Right forelimb (tissue), 1 donor: ENCODE measurements at regions not wholly inside any gene's neighbourhood (a gene's known extent, or its start where the extent isn't known, plus 50 kb on each side); places are given as distances from the start of the nearest gene placed in this dataset.

ENCODE experiments used
- DNase-seq: peaks from one replicate; pipeline ENCODE4 v3.0.0-alpha.2; 2018

DNA sequence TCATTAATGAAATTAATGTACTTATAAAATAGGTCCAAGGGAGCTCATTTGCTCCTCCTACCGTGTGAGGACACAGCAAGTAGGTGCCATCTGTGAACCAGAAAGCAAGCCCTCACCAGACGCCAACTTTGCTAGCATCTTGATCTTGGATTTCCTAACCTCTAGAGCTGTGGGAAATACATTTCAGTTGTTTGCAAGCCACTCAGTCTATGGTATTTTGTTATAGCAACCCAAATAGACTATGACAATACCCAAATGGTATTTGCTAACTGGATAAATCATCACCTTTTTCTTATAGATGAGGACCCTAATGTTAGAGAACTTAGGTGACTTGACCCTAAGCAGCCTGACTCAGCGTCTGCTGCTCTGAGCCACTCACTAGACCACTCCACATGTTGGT lies 379.6 kb downstream of the HRH4 start:
- no peak for DNase-seq

DNA sequence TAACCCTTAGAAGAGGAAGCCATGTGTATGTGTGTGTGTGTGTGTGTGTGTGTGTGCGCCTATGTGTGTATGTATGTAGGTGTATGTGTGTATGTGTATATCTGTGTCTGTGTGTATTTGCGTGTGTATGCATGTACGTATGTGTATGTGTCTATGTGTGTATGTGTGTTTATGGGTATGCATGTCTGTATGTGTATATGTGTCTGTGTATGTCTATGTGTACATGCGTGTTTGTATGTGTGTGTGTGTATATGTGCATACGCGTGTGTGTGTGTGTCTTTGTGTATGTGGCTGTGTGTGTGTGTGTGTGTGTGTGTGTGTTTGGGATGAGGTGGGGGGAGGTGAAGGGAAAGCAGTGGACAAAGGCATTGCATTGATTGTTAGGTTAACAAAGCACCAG lies 380.2 kb downstream of the HRH4 start:
- no peak for DNase-seq

DNA sequence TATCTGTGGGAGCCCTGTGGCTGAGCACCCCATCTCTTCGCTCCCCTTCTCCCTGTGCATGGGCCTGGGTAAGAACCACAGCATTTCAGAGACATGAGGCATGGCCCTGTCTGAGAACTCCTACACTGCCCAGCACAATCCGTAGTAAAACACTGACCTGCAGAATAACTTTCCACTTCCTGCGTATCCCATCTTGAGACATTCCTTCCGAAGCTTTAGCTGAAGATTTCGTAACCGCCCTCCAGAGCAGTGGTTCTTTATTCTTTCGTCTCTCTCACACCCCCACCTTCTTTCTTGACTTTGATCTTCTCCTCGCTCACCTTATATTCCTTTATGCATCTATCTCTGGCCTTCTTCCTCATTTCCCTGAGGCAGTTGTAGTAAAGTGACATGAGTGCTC lies 381.1 kb downstream of the HRH4 start:
- no peak for DNase-seq

DNA sequence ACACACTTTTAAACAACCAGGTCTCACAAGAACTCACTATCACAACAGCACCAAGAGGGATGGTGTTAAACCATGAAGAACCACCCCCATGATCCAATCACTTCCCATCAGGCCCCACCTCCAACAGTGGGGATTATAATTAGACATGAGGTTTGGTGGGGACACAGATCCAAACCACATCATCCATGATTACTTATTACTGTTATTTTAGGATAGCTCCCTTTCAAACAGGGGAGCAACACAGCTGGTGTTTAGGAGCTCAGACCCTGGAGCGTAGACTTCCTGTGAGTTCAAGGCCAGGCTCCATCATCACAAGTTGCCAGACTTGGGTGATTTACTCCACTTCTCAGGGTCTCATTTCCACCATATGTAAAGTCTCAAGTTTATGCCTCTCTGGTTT lies 382.7 kb downstream of the HRH4 start:
- DNase-seq = no peak

DNA sequence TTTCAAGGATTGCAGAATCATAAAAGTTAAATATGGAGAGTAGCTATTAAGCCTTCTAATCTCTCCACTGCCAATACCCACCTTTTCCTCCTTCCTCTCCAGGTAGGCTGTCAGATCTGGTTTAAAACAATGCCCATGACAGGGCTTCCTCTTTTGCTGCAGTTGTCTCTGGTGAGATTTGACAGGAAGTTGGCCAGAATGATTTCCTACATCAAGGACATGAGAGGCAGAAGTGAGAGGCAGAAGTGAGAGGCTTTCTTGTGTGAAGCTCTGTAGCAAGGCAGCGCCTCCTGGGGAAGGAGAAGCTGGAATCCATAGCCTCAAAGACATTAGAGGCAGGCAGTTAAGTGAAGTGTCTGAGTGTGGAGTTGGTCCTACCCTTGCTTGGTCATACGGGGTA lies 385.7 kb downstream of the HRH4 start:
- DNase-seq = no peak

DNA sequence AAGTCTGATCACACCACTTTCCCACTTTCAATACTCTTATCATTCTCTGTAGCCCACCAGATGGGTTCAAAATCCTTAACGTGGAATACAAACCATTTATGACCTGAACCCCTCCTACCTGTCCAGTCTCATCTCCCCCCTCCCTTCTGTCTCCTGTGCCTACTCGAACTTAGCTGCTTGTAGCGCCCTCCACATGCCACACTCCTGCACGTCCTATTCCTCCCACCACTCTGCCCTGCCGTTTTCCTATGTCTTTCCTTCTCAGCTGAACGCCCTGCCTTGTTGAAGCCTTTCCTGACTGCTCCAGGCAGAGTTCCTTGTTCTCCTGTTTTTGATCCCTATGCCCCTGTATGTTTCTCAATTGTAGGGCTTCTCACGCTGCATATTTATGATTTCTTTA lies 390.1 kb downstream of the HRH4 start:
- no peak for DNase-seq

DNA sequence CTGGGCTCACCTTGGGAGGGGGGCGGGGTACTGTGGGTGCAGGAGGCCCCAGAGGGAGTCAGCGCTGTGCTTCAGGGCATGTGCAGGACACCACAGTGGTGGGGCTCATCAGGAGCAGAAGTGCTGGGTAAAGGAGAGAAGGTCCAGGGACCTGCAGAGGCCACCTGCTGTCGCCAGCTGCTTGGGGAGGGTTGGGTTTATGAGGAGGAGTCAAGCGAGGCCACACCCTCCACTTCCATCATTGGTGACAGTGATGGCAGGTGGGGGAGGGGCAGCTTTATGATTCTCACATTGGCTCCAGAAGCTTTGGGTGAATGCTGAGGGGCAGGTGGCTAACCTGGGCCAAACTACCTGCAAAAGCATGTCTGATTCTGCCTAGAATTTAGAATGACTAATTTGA lies 392.6 kb downstream of the HRH4 start:
- no peak for DNase-seq

DNA sequence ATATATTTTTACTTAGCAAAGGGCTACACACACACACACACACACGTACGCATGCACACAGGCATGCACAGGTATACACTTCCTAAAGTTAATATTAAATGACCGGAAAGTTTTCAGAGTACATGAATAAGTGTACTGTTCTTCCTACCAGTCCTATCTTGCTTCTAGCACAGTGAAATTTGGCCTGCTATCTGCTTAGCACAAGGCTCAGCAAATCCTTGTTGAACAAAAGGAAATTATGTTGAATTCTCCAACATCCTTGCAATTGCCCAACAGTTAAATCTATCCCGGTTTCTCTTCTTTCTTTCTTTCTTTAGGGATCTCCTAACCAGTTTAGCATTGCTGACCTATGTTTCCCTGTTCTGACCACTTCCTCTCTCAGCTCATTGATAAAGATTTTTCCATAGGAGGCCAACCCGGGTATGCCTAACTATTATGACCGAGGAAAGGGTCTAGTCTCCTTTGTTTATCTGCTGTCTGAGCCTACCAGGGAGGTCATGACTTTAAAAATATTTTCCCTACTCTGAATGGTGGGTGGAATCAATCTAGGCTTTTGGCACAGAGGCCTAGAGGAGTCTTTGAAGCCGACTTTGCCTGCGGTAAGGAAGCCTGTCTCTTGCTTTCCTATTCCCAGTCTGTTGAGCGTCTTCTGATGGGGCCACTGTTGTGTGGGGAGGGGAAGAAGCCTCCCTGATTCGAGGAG lies 400.7 kb downstream of the HRH4 start:
- DNase-seq = no peak

DNA sequence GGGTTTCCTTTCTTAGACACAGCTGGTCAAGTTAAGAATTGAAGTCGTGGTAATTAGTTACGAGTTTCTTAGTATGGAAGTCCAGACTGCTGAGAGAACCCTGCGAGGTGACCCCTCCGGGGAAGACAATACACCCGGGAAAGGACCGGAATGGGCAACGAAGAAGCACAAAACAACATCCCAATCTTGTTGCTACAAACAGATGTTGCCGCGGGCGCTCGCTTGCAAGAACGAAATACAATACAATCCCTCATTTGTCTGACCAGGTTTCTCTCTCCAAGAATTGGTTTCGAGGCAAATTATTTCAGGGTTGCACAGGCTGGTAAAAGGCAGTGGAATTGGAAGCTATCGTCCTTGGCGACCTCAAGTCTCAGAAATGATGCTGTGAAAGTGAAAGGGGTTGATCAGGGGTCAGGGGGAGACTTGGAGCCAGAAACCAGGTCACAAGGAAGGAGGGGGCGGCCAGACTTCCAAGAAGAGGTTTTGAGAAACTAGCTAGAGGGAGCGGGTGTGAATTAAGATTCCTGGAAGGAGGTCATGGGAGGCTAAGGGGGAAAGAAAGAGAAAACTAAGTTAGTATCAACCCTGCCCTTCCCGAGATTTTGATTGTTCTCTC lies 401.9 kb downstream of the HRH4 start:
- no peak for DNase-seq

DNA sequence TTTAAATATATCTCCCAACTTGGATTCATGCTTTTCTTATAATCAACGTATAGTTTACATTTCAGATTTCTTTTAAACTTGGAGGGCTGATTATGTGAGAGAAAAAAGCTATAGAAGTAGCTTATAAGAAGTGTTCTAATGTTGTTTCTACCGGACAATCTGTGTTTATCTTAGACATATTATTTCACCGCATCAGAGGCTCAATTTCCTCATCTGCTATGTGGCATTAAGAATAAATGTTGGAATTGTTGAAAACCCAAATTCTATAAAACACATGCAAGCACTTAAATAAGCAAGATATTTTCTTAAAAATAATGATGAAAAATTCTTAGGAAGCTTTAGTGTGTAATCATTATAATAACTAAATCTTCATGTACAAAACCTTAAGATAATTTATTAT lies 407.9 kb downstream of the HRH4 start:
- no peak for DNase-seq

DNA sequence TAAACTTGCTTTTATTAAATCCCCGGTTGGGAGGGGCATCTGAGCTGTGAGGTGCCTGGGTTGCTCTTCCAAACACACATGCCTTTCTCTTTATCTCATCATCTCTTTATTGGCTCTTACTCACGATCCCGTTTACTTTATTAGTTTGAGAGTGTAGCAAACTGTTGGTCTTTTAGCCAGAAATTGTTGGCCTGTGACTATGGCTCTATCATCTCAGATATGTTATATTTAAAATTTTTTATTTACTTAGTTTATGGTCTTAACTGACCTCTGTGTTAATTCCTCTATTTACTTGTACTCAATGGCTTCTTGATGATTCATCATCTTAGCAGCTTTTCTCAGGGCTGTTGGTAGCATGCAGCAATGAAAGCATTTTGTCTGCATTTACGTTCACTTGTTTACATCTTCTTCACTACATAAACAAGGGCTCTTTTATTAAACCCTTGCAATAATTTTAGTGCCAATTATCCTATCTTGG lies 408.4 kb downstream of the HRH4 start:
- DNase-seq = no peak

DNA sequence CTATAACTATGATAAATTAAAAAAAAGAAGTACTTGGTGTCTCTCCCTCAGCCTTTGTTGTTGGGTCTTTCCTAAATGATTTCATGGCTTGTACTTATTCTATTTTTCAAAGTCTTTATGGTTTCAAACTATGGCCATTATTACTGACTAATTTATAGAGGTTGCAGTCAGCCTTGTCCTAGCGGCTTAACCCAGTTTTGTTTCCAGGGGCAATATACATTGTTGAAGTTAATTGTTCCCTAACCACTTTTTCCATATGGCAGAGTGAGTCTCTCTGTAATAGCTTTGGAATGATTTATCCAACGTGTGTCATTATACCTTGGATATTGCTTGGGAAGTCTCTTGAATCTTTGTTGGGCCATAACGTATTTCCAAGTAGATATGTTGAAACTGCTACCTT lies 408.8 kb downstream of the HRH4 start:
- no peak for DNase-seq

DNA sequence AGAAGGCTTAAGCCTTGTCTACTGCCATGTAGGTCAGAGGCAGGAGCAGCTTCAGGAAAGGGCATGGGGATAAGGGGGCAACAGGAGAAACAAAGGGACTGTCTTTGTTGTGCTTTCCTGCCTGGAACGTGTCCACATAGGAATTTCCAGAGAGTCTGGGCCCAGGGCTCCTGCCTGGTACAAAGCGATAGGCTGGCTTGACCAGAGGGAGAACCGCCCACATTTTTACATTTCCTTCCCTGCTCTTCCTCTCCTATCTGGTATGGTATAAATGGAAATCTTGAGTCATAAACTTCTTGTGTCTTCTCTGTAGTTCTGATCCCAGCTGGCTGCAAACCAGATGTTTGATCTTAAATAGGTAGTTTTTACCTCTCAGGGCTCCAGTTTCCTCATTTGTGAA lies 414.8 kb downstream of the HRH4 start:
- no peak for DNase-seq

DNA sequence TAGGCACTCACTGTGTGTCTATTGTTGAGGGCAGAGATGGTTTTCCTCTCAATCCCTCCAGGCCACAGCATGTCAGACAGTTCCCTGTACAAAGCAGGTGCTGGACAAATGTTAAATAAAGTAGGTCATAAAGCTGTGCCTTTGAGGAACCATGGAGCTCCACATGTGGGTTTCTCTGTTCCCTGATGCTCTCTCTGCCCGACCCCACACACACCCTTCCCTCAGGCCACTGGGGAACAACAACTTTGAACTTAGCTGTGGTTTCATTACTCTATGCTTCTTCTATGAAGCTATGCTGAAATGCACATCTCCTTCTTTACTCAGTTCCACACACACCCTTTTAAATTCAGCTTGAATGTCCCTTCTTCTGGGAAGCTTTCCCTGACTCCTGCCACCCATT lies 415.3 kb downstream of the HRH4 start:
- DNase-seq = no peak

DNA sequence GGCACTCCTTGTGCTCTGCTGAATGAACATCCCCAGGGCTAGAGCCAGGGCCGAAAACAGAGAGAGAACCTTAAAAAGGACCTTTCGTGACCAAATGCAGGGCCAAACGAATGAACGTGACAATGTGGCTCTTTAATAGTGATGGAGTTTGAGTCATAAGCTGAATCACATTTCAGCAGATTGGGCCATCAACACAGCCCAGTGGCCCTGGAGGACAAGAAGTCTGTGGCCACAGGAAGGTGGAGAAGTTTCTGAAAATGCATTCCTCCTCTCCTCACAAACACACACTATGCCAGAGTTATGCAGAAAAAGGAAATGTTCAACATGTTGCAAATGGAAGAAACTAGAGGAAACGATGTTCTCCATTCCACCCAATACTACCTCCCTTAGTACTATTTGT lies 415.8 kb downstream of the HRH4 start:
- DNase-seq = no peak

DNA sequence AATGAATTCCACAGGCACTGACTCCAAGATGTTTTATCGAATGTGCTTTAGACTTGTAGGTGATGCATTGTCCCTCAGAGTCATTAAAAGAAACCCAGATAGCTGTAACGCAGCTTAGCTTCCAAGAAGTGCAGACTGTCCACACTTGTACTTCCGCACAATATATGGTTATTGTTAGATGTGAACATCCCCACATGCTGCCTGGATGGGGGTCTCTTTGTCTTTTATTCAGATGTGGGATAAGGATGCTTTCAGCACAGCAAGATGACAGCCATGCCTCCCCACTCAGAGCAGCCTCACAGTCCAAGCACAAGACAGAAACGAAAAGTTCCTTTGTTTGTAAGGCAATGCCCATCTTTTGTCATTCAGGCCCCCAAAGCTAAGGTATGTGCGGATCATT lies 416.6 kb downstream of the HRH4 start:
- no peak for DNase-seq

DNA sequence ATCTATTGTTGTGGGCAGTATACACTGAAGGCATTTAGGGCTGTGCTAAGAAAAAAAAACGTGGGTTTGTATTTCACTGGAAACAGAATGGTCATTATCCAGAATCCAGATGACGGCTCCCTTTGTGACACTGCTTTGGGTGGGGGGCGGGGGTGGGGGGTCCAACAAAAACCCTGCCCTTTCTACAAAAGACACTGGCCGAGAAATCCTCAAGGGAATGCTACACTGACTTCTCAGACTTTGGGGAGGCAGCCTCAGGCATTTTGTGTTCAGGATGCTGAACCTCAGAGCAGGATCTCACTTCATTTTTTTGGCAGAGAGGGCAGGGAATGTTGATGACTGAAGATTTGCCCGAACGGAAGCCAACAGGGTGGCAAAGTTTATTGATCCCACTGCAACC lies 417.1 kb downstream of the HRH4 start:
- no peak for DNase-seq

DNA sequence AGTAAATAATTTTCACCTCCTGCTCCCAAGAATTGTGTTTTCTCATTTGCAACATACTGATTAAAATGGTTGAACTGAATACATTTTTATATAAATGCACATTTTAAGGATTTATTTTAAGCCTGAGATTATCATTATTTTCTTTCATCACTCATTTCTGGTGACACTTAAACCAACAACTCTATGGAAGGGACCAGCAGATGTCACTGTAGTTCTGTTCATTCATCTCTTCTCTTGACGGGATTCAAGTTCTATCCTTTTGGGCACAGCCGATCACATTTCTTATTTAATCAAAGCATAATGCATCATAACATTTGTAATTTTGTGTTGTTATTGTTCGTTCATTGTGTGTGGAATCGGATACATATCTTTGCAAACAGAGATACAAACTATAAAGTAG lies 417.9 kb downstream of the HRH4 start:
- DNase-seq = no peak

DNA sequence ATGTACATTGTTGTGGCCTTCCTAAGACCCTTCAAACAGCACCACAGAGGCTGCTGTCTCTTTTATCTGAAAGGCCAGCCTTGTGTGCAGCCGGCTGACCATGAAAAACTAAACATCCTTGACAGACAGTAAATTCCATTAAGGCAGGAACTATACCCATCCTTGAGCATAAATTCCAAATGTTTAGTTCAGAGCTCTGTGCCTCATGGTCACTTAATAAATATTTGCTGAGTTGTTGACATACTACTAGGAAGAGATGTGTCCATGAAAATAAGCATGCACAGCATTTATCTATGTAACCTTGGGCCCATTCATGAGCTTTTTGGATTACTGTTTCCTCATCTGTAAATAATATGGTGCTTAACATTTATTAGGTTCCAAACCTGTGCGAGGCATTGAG lies 424.8 kb downstream of the HRH4 start:
- no peak for DNase-seq

DNA sequence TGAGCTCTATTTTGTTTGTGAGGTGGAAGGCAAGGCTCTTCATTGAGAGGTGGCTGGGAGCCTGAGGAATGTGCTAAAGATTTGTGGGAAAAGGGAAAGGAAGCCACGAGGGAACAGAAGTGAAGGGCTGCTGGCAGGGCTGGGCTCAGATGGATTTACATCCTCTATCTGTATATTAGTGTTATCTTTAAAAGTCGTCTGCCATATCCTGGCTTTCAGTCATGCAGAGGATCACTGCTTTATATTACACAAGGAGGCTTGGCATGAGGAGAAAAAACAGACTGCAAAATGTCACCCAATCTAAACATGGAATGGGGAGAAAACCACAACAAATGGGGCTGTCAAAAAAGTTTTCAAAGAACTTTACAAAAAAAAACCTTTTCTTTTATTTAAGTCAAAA lies 434.4 kb downstream of the HRH4 start:
- no peak for DNase-seq

DNA sequence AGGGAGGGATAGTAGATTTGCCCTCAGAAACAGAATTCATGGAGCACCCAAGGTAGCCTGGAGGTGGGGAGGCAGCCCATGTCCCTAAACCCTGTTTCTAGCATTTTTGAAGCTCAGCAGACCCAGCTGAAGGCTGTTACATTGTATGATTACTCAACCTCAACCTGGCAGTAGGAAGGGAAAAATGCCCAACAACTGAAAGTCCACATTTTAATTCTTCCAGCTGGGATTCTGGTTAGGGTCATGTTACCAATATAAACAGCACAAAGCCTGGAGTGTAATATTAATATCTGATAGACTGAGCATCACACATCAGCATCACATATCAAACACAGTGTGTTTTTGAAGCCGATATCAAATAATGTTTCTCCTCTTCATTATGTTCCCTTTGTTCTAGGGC lies 437.0 kb downstream of the HRH4 start:
- no peak for DNase-seq

DNA sequence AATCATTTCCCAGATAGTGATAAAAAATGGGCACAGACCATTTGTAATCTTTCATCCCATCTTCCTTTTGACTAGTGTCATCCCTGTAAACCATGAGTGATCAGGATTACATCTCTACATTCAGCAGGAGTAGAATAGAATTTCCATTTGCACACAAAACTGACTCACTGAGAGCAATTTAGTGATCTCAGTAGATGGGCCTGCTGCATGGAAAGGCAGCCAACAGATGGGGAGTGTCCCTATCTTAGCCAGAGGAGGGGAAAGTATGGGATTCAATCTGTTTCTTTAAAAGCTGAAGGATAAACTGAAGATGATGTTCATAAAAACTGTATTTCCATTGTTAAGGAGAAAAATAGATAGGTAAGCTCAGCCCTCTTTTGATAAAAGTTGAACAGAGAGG lies 441.7 kb downstream of the ZNF521 start:
- DNase-seq = no peak

DNA sequence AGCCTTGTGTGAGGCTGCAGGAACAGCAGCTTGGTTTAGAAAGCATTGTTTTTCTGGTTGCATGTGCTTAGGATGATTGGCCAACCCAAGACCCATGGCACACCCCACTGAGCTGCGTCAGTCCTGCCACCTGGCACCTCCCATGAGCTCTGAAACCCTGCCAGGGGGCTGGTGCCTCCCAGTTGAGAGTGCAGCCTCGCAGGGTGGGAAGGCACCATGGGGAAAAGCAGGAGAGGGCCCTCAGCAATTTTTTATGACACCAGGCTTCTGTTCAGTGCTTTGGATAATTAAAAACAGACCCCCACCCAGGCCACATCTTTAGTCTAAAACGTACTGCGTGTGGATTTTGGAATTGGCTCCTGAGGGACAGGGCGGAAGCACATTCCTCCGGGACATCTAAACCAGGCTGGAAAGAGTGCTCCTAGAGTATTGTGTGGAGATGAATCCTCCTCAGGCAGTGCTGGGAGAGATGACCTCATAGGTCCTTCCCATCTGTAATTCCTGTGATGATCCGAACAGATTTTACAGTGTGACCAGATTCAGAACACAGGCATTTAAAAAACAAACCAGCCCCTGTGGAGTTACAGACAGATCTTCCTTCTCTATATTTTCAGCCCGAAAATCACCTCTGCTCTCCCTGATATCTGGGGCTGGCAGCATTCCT lies 438.3 kb downstream of the ZNF521 start:
- DNase-seq = no peak

DNA sequence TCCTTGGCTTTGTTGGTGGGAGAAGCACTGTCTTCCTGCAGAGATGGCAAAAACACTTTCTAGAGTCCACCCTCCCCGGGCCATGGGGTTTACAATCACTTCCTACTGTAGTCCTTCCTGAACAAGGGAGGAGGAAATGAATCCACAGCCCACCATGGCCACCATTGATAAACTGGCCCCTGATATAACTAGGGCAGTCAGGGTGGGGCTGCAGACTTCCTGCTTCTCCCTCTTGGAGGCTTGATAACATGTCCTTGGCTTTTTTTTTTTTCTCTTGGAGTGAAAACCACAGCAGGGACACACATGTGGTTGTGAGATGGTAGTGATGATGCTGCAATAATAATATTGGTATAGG lies 437.8 kb downstream of the ZNF521 start:
- no peak for DNase-seq

DNA sequence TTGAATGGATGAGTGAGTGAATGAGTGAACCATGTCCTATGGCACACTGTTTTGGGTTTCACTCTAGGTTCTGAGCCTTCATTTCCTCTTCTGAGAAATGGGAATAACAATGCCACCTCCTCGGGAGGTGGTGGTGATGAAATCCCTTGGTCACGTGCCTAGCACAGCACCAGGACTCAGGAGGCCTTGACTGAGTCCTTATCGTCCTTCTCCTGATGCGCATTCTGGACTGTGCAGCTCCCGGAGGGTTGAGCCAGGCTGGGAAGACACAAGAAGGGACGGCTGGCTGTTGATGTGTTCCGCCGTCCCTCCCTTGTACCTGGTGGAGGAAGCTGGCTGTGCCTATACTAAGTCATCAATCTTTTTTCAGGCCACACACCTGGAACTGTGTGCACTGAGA lies 437.3 kb downstream of the ZNF521 start:
- no peak for DNase-seq
